HG03280 (cell line): ENCODE measurements at regions not wholly inside any gene's neighbourhood (a gene's known extent, or its start where the extent isn't known, plus 50 kb on each side); places are given as distances from the start of the nearest gene placed in this dataset.

Experiments
- ATAC-seq: cut with Tn5 transposase; IDR thresholded peaks from one replicate; pipeline ENCODE4 v1.9.1; 2021; ENCODE audit warnings: mild to moderate bottlenecking, moderate library complexity; ENCODE audit not compliant: unreplicated experiment

- ATAC-seq, result no peak
Measured at GRCh38 chr20:17819395-17820093, 119.8 kb downstream of the BANF2 start.

GRCh38 chr20:17818187-17818586 lies 118.4 kb downstream of the BANF2 start:
- no peak for ATAC-seq

GRCh38 chr20:17816804-17817587 lies 117.2 kb downstream of the BANF2 start:
- no peak for ATAC-seq

GRCh38 chr20:17811628-17811965 lies 111.8 kb downstream of the BANF2 start:
- no peak for ATAC-seq

GRCh38 chr20:17810847-17811627 lies 111.3 kb downstream of the BANF2 start:
- ATAC-seq, result no peak

GRCh38 chr20:17810062-17810631 lies 110.4 kb downstream of the BANF2 start:
- no peak for ATAC-seq

- no peak for ATAC-seq
Measured at GRCh38 chr20:17809362-17810061, 109.7 kb downstream of the BANF2 start.

GRCh38 chr20:17808782-17809181 lies 109.0 kb downstream of the BANF2 start:
- no peak for ATAC-seq

- no peak for ATAC-seq
Measured at GRCh38 chr20:17808357-17808756, 108.6 kb downstream of the BANF2 start.

- no peak for ATAC-seq
Measured at GRCh38 chr20:17807651-17808050, 107.9 kb downstream of the BANF2 start.

- no peak for ATAC-seq
Measured at GRCh38 chr20:17806739-17807441, 107.1 kb downstream of the BANF2 start.

- ATAC-seq, result no peak
Measured at GRCh38 chr20:17806107-17806506, 106.3 kb downstream of the BANF2 start.

- no peak for ATAC-seq
Measured at GRCh38 chr20:17803765-17804164, 104.0 kb downstream of the BANF2 start.

- no peak for ATAC-seq
Measured at GRCh38 chr20:17799575-17800227, 99.9 kb downstream of the BANF2 start.

GRCh38 chr20:17798601-17799000 lies 98.8 kb downstream of the BANF2 start:
- ATAC-seq, result no peak

- no peak for ATAC-seq
Measured at GRCh38 chr20:17797579-17797978, 97.8 kb downstream of the BANF2 start.

GRCh38 chr20:17797161-17797560 lies 97.4 kb downstream of the BANF2 start:
- ATAC-seq, result no peak

GRCh38 chr20:17796091-17796563 lies 96.4 kb downstream of the BANF2 start:
- no peak for ATAC-seq

GRCh38 chr20:17795501-17796071 lies 95.8 kb downstream of the BANF2 start:
- ATAC-seq, result no peak
